Upper lobe of left lung (tissue), 6 donors: ENCODE measurements at regions not wholly inside any gene's neighbourhood (a gene's known extent, or its start where the extent isn't known, plus 50 kb on each side); places are given as distances from the start of the nearest gene placed in this dataset.

Source experiments
- ATAC-seq, 2 donors: fragments of 200-7000 bp; cut with Tn5 transposase; one replicate each; pipeline ENCODE4 v1.9.1; 2022; ENCODE audit warnings: mild to moderate bottlenecking in 2 of 2, moderate library complexity in 2 of 2; ENCODE audit not compliant: low FRiP score in 2 of 2
- DNase-seq, 2 donors: peaks; one replicate each; pipeline ENCODE4 v3.0.0-alpha.2; 2019 to 2020
- H3K27ac ChIP-seq, 4 donors: fragments of 200-600 bp; sonication (generic); one replicate each; pipeline ENCODE4 v1.5.1; 2016 to 2019
- H3K27me3 ChIP-seq, 4 donors: fragments of 200-600 bp; sonication (generic); one replicate each; pipeline ENCODE4 v1.5.1; 2017 to 2019
- H3K36me3 ChIP-seq, 4 donors: fragments of 200-600 bp; sonication (generic); one replicate each; pipeline ENCODE4 v1.5.1; 2016 to 2019
- H3K4me1 ChIP-seq, 4 donors: fragments of 200-600 bp; sonication (generic); one replicate each; pipeline ENCODE4 v1.5.1; 2018 to 2019
- H3K4me3 ChIP-seq, 4 donors: fragments of 200-600 bp; sonication (generic); one replicate each; pipeline ENCODE4 v1.5.1; 2017 to 2019; ENCODE audit warnings: mild to moderate bottlenecking in 2 of 4, moderate library complexity in 1 of 4
- H3K9me3 ChIP-seq, 4 donors: fragments of 200-600 bp; sonication (generic); one replicate each; pipeline ENCODE4 v1.5.1; 2018 to 2019
- EP300 ChIP-seq, 4 donors: sonication (generic); formaldehyde crosslinking; IDR thresholded peaks; one replicate each; pipeline ENCODE4 v1.5.1; 2017; ENCODE audit warnings: antibody characterized with exemption in 4 of 4, control low read depth in 2 of 4
- POLR2A ChIP-seq, 4 donors: fragments of 450-650 bp; IDR thresholded peaks; one replicate each; pipeline ENCODE4 v1.5.1; 2016 to 2017; ENCODE audit warnings: antibody characterized with exemption in 4 of 4, mild to moderate bottlenecking in 2 of 4
- POLR2AphosphoS5 ChIP-seq, 2 donors: sonication (generic); formaldehyde crosslinking; IDR thresholded peaks; one replicate each; pipeline ENCODE4 v1.5.1; 2017; ENCODE audit warnings: antibody characterized with exemption in 2 of 2
- WGBS, 2 donors: methylation state at CpG; one replicate each; pipeline ENCODE4 v1.1.5; 2017 to 2018; 5-methylcytosine and 5-hydroxymethylcytosine counted together
- TF ChIP-seq, protein P1 (sequence below), 6 experiments: fragments of 450-650 bp in 4 of 6; fragments of 200-600 bp in 2 of 6; sonication (generic) in 2 of 6; IDR thresholded peaks; one replicate each; pipeline ENCODE4 v1.5.1; 2016 to 2019; ENCODE audit warnings: antibody characterized with exemption in 6 of 6
- donor health status: DM: no; HTN: no; CAD: no; lungs with moderate emphysema.
- donor health status: DM: no; HTN: yes; CAD: no; lungs with severe emphysema.

GRCh38 chr5:60338846-60339245, 361.1 kb downstream of the DEPDC1B start:
- Histone ChIP-seq H3K9me3 (no peaks in the 10 kb centered on the region), H3K4me1 (no peaks in the 10 kb centered on the region), H3K4me3 (no peak overlapping the region), H3K27me3 (no peaks in the 10 kb centered on the region), H3K27ac (no peak overlapping the region), H3K36me3 (no peaks in the 10 kb centered on the region)
- WGBS, 2 donors, result 89 to 97% methylated on average over 3 of the region's 3 CpGs
- DNase-seq (no peak), ATAC-seq (no peak)
- TF ChIP-seq POLR2A (IDR thresholded peaks at IDR 0.05) (no peak), POLR2AphosphoS5 (IDR thresholded peaks at IDR 0.05) (no peak)

DNA sequence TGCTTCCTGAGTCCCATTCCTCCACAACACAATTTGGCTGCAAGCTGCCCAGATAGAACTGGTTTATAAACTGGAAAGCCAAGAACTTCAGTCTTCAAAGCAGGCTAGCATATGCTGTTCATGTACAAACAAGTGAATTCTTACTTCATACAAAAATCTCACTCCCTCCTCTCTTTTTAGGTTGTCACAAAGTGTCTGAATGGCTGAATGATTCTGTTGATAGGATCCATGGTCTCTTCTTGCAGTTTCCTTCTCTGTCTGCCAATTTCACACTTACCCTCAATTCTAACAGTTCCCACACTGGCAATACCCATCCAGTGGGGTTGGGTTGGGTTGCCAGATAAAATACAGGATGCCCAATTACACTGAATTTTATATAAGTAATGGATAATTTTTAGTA, 363.5 kb downstream of the DEPDC1B start:
- Histone ChIP-seq H3K27ac (no peak overlapping the region), H3K36me3 (no peaks in the 10 kb centered on the region), H3K27me3 (no peaks in the 10 kb centered on the region), H3K9me3 (no peaks in the 10 kb centered on the region), H3K4me1 (no peaks in the 10 kb centered on the region), H3K4me3 (no peak overlapping the region)
- TF ChIP-seq POLR2AphosphoS5 (IDR thresholded peaks at IDR 0.05) (no peak), EP300 (IDR thresholded peaks at IDR 0.05) (no peak), POLR2A (IDR thresholded peaks at IDR 0.05) (no peak)
- TF ChIP-seq, protein P1, sequence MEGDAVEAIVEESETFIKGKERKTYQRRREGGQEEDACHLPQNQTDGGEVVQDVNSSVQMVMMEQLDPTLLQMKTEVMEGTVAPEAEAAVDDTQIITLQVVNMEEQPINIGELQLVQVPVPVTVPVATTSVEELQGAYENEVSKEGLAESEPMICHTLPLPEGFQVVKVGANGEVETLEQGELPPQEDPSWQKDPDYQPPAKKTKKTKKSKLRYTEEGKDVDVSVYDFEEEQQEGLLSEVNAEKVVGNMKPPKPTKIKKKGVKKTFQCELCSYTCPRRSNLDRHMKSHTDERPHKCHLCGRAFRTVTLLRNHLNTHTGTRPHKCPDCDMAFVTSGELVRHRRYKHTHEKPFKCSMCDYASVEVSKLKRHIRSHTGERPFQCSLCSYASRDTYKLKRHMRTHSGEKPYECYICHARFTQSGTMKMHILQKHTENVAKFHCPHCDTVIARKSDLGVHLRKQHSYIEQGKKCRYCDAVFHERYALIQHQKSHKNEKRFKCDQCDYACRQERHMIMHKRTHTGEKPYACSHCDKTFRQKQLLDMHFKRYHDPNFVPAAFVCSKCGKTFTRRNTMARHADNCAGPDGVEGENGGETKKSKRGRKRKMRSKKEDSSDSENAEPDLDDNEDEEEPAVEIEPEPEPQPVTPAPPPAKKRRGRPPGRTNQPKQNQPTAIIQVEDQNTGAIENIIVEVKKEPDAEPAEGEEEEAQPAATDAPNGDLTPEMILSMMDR (IDR thresholded peaks at IDR 0.05), result no peak
- ATAC-seq, result no peak
- DNase-seq, result no peak

GRCh38 chr5:60335913-60336312, 364.1 kb downstream of the DEPDC1B start:
- TF ChIP-seq POLR2AphosphoS5 (IDR thresholded peaks at IDR 0.05) (no peak), EP300 (IDR thresholded peaks at IDR 0.05) (no peak), POLR2A (IDR thresholded peaks at IDR 0.05) (no peak)
- TF ChIP-seq, protein P1 (IDR thresholded peaks at IDR 0.05), result no peak
- DNase-seq (no peak), ATAC-seq (no peak)
- no peak overlapping the region for H3K4me3 ChIP-seq
- H3K27ac ChIP-seq, result no peak overlapping the region
- no peaks in the 10 kb centered on the region for H3K4me1 ChIP-seq
- no peaks in the 10 kb centered on the region for H3K36me3 ChIP-seq
- no peaks in the 10 kb centered on the region for H3K27me3 ChIP-seq
- 86 to 87% methylated on average over 2 of the region's 2 CpGs for WGBS, 2 donors
- H3K9me3 ChIP-seq, result no peaks in the 10 kb centered on the region

GRCh38 chr5:60334281-60334713, 365.7 kb downstream of the DEPDC1B start:
- TF ChIP-seq POLR2AphosphoS5 (IDR thresholded peaks at IDR 0.05) (no peak), EP300 (IDR thresholded peaks at IDR 0.05) (no peak), POLR2A (IDR thresholded peaks at IDR 0.05) (no peak)
- TF ChIP-seq, protein P1 (IDR thresholded peaks at IDR 0.05), result no peak
- ATAC-seq, result peak in 1 of 2 donors; percentile 73
- H3K4me1 ChIP-seq, result no peaks in the 10 kb centered on the region
- H3K36me3 ChIP-seq, result no peaks in the 10 kb centered on the region
- H3K4me3 ChIP-seq, result no peak overlapping the region
- H3K27ac ChIP-seq, result no peak overlapping the region
- no peaks in the 10 kb centered on the region for H3K9me3 ChIP-seq
- no peak for DNase-seq
- 86 to 87% methylated on average over 2 of the region's 2 CpGs for WGBS, 2 donors
- no peaks in the 10 kb centered on the region for H3K27me3 ChIP-seq

DNA sequence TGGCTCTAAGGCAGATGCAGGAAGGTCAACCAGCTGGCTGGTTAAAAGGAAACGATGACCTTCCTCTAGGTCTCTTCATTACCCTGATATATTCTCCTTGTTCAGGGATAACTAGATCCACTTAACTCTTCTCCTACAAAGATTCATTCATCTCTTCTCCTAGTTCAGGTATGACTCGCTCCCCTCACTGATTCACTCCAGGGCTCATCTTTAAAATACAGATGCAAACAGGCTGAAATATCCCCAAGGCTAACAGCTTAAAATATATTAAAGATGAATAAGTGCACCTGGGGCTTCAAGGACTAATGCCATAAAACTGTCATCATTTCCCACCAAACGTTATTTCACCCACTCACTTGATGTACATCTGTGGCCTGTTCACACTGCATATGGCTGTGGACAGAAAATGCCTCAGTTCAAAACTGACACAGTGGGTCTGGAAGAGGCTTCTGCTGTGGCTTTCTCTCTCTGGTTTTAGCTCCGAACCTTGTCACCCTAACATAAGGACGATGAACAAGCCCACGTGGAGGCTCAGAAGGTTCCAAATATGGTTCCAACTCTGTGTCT, 366.9 kb downstream of the DEPDC1B start:
- ATAC-seq, result no peak
- H3K27ac ChIP-seq, result no peak overlapping the region
- H3K36me3 ChIP-seq, result no peaks in the 10 kb centered on the region
- H3K4me3 ChIP-seq, result no peak overlapping the region
- 83 to 86% methylated on average over 6 of the region's 6 CpGs for WGBS, 2 donors
- no peak for DNase-seq
- TF ChIP-seq POLR2A (IDR thresholded peaks at IDR 0.05), result no peak
- TF ChIP-seq, protein P1 (IDR thresholded peaks at IDR 0.05), result no peak
- TF ChIP-seq EP300 (IDR thresholded peaks at IDR 0.05), result no peak
- H3K4me1 ChIP-seq, result no peaks in the 10 kb centered on the region
- H3K27me3 ChIP-seq, result no peaks in the 10 kb centered on the region
- H3K9me3 ChIP-seq, result no peaks in the 10 kb centered on the region
